ENCODE measurements at regions not wholly inside any gene's neighbourhood (a gene's known extent, or its start where the extent isn't known, plus 50 kb on each side); places are given as distances from the start of the nearest gene placed in this dataset.
"Not testable (repeated sequence)": the region's sequence is repeated elsewhere in the genome, so short reads cannot be mapped to it uniquely, and the experiment has no call there.

- no peak overlapping the region for H3K4me3 ChIP-seq (ENCODE audit: low read length)
- peak; percentile 83 for DNase-seq (ENCODE audit: low read depth)
- TF ChIP-seq CTCF (IDR thresholded peaks at IDR 0.05; ENCODE audit: insufficient read depth, low read depth, low read length, missing control alignments), result no peak
These were observed 77.6 kb downstream of the XCL2 start for GRCh38 chr1:168466092-168466713.

GRCh38 chr1:168461108-168461507 is 82.7 kb downstream of the XCL2 start:
- DNase-seq (ENCODE audit: low read depth); H3K4me3 ChIP-seq (ENCODE audit: low read length): not testable (repeated sequence)

- H3K4me3 ChIP-seq (ENCODE audit: low read length), result not testable (repeated sequence)
- DNase-seq (ENCODE audit: low read depth), result peak; percentile 73
These were observed 86.5 kb downstream of the XCL2 start for GRCh38 chr1:168457296-168457695.

- no peak for DNase-seq (ENCODE audit: low read depth)
- TF ChIP-seq CTCF (IDR thresholded peaks at IDR 0.05; ENCODE audit: insufficient read depth, low read depth, low read length, missing control alignments), result no peak
- H3K4me3 ChIP-seq (ENCODE audit: low read length), result no peak overlapping the region
These were observed 88.0 kb downstream of the XCL2 start for GRCh38 chr1:168455764-168456163.

- peak; percentile 64 for DNase-seq (ENCODE audit: low read depth)
- no peak for TF ChIP-seq CTCF (IDR thresholded peaks at IDR 0.05; ENCODE audit: insufficient read depth, low read depth, low read length, missing control alignments)
- H3K4me3 ChIP-seq (ENCODE audit: low read length), result no peak overlapping the region
These were observed 89.5 kb downstream of the XCL2 start for GRCh38 chr1:168454211-168454815.

GRCh38 chr1:168453056-168453455 is 90.7 kb downstream of the XCL2 start:
- no peak overlapping the region for H3K4me3 ChIP-seq (ENCODE audit: low read length)
- no peak for TF ChIP-seq CTCF (IDR thresholded peaks at IDR 0.05; ENCODE audit: insufficient read depth, low read depth, low read length, missing control alignments)
- DNase-seq (ENCODE audit: low read depth), result no peak

- no peak overlapping the region for H3K4me3 ChIP-seq (ENCODE audit: low read length)
- DNase-seq (ENCODE audit: low read depth), result no peak
- TF ChIP-seq CTCF (IDR thresholded peaks at IDR 0.05; ENCODE audit: insufficient read depth, low read depth, low read length, missing control alignments), result no peak
These were observed 91.5 kb downstream of the XCL2 start for GRCh38 chr1:168452329-168452728.

- no peak for TF ChIP-seq CTCF (IDR thresholded peaks at IDR 0.05; ENCODE audit: insufficient read depth, low read depth, low read length, missing control alignments)
- no peak for DNase-seq (ENCODE audit: low read depth)
These were observed 95.9 kb downstream of the XCL2 start for GRCh38 chr1:168447871-168448270.

More at GRCh38 chr1:168447871-168448270, 95.9 kb downstream of the XCL2 start:
- no peak overlapping the region for H3K4me3 ChIP-seq (ENCODE audit: low read length)
